HG03196 (cell line): ENCODE measurements at regions not wholly inside any gene's neighbourhood (a gene's known extent, or its start where the extent isn't known, plus 50 kb on each side); places are given as distances from the start of the nearest gene placed in this dataset.
"Not testable (repeated sequence)": the region's sequence is repeated elsewhere in the genome, so short reads cannot be mapped to it uniquely, and the experiment has no call there.

ENCODE experiments used
- ATAC-seq: cut with Tn5 transposase; IDR thresholded peaks from one replicate; pipeline ENCODE4 v1.9.1; 2021; ENCODE audit not compliant: unreplicated experiment

GRCh38 chr4:81375745-81376144 is 96.0 kb downstream of the RASGEF1B start:
- no peak for ATAC-seq

DNA sequence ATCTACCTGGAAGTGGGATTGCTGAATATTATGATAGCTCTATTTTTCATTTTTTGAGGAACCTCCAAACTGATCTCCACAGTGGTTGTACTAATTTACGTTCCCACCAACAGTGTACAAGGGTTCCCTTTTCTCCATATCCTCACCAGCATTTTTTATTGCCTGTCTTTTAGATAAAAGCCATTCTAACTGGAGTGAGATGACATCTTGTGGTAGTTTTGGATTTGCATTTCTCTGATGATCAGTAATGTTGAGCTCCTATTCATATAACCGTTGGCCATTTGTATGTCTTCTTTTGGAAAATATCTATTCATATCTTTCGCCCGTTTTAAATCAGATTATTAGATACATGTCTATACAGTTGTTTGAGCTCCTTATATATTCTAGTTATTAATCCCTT is 101.8 kb downstream of the RASGEF1B start:
- ATAC-seq, result no peak

DNA sequence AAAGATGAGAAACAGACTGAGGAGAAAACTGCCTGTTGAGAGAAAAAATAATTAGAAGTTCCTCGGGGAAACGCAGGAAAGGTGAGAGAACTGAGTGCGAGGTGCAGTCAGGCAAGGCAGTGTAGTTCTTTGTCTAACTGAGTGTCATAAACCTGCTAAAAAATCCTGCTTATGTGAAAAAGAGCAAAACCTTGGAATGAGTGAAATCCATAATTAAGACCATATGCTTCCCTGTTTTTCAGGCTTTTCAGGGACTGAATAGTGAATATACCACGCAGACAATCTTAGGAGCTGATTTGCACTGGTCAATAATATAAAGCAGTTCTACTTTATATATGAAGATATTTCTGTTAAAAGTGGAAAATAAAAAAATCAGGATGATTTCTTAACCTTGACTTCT is 104.9 kb downstream of the RASGEF1B start:
- ATAC-seq, result no peak

- no peak for ATAC-seq
Measured at GRCh38 chr4:81360737-81361136, 111.0 kb downstream of the RASGEF1B start.

- no peak for ATAC-seq
Measured at GRCh38 chr4:81359207-81359606, 112.5 kb downstream of the RASGEF1B start.

GRCh38 chr4:81358154-81358553 is 113.6 kb downstream of the RASGEF1B start:
- no peak for ATAC-seq

DNA sequence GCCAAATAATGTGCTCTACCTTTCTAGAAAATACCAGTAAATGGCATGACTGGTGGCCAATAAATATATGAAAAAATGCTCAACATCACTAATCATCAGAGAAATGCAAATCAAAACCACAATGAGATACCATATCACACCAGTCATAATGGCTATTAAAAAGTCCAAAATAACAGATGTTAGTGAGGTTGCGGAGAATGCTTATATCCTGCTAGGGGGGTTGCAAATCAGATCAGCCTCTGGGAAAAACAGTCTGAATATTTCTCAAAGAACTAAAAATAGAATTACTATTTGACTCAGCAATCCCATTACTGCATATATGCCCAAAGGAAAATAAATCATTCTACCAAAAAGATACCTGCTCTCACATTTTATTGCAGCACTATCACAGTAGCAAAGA is 115.1 kb downstream of the RASGEF1B start:
- no peak for ATAC-seq

- ATAC-seq, result no peak
Measured at GRCh38 chr4:81355136-81355535, 116.6 kb downstream of the RASGEF1B start.

DNA sequence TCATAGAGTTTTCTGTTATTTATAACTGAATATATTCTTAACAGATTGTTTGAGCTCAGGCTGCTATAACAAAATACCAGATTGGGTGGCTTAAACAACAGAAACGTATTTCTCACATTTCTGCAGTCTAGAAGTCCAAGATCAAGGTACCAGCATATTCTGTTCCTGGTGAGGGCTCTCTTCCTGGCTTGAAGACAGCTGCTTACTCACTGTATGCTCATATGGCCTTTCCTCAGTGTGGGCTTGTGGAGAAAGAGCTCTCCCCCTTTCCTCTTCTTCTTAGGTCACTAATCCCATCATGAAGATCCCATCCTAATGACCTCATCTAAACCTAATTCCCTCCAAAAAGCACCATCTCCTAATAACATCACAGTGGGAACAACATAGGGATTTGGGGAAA is 117.8 kb downstream of the RASGEF1B start:
- ATAC-seq, result no peak

DNA sequence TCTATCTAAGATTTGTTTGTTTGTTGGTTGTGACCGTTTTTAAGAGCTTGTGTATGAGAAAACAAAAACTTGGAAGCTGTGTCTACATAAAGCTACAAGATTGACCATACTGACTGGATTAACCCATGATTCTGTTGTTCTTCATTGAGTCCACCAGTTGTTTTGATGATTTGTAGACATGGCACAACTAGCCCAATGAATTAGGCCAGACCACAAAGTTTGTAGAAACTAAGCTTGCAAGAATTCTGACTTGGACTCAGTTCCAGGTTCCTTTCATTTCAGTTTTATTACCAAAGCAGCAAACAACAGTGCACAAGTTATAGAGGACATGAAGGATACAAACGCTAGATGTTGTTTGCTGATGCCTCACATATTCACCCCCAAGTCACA is 119.3 kb downstream of the RASGEF1B start:
- ATAC-seq, result no peak

- ATAC-seq, result peak; percentile 80
Measured at GRCh38 chr4:81351654-81352445, 119.9 kb downstream of the RASGEF1B start.

DNA sequence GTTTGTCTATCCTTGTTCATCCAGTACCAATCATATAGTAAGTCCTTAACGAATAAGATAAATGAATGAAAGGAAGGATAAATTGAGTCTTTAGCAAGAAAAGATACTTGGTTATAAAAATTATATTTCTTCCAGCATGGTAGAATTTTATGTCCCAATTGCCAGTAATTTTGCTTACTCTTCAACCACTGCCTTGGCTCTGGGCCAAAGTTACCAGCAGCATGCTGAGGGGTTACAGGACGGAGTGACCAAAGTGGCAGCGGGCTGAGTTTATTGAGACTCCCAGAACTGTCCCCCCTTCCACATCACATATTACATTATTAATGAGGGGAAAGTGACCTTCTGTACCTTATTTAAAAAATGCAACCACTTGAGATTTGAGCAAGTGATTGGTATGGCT is 121.7 kb downstream of the RASGEF1B start:
- no peak for ATAC-seq

- no peak for ATAC-seq
Measured at GRCh38 chr4:81348778-81349094, 123.0 kb downstream of the RASGEF1B start.

GRCh38 chr4:81348086-81348777 is 123.5 kb downstream of the RASGEF1B start:
- no peak for ATAC-seq

- ATAC-seq, result no peak
Measured at GRCh38 chr4:81346719-81347118, 125.0 kb downstream of the RASGEF1B start.

- ATAC-seq, result no peak
Measured at GRCh38 chr4:81343536-81343935, 128.2 kb downstream of the RASGEF1B start.

- no peak for ATAC-seq
Measured at GRCh38 chr4:81343046-81343445, 128.0 kb upstream of the PRKG2 start.

DNA sequence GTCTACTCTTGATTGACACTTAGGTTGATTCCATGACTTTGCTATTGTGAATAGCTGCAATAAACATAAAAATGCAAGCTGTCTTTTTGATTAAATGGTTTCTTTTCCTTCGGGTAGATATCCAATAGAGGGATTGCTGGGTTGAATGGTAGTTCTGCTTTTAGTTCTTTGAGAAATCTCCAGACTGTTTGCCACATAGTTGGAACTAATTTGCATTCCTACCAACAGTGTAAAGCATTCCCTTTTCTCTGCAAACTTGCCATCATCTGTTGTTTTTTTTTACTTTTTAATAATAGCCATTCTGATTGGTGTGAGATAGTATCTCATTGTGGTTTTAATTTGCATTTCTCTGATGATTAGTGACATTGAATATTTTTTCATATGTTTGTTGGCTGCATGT is 122.2 kb upstream of the PRKG2 start:
- ATAC-seq, result no peak

GRCh38 chr4:81335122-81335912 is 120.3 kb upstream of the PRKG2 start:
- ATAC-seq, result no peak

DNA sequence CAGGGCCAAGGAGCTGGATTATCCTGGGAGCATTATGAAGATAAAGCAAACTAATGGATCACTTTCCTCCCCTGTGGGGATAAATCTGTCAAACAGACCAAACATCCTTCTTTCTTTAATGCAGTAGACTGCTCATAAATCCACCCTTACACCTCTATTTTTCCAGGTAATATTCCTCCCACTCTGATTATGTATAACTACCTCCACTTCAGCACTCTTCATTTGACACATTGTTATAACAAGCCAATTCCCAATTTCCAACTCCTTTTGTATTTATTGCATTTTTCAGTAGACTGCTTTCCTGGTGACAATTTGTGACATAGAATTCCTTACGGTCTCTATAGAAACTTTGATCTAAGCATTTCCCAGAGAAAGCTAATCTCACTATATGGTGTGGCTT is 115.0 kb upstream of the PRKG2 start:
- ATAC-seq, result no peak

- ATAC-seq, result no peak
Measured at GRCh38 chr4:81326581-81326980, 111.6 kb upstream of the PRKG2 start.

DNA sequence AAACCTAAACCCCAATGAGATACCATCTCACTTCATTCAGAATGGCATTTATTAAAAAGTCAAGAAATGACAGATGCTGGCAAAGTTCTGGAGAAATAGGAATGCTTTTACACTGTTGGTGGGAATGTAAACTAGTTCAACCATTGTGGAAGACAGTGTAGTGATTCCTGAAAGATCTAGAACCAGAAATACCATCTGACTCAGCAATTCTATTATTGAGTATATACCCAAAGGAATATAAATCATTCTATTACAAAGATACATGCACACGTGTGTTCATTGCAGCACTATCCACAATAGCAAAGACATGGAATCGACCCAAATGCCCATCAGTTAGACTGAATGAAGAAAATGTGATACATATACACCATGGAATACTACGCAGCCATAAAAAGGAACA is 109.6 kb upstream of the PRKG2 start:
- not testable (repeated sequence) for ATAC-seq
